ENCODE measurements at regions not wholly inside any gene's neighbourhood (a gene's known extent, or its start where the extent isn't known, plus 50 kb on each side); places are given as distances from the start of the nearest gene placed in this dataset.
"Not testable (repeated sequence)": the region's sequence is repeated elsewhere in the genome, so short reads cannot be mapped to it uniquely, and the experiment has no call there.

GRCh38 chr1:29798699-29799566 lies 562.6 kb downstream of the PTPRU start:
- DNase-seq = no peak

DNA sequence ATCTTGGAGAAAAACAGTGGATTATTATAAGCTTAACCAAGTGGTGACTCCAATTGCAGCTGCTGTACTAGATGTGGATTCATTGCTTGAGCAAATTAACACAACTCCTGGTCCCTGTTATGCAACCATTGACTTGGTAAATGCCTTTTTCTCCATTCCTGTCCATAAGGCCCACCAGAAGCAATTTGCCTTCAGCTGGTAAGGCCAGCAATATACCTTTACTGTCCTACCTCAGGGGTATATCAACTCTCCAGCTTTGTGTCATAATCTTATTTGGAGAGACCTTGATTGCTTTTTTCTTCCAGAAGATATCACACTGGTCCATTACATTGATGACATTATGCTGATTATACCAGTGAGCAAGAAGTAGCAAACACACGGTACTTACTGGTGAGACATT lies 560.8 kb downstream of the PTPRU start:
- DNase-seq = not testable (repeated sequence)

DNA sequence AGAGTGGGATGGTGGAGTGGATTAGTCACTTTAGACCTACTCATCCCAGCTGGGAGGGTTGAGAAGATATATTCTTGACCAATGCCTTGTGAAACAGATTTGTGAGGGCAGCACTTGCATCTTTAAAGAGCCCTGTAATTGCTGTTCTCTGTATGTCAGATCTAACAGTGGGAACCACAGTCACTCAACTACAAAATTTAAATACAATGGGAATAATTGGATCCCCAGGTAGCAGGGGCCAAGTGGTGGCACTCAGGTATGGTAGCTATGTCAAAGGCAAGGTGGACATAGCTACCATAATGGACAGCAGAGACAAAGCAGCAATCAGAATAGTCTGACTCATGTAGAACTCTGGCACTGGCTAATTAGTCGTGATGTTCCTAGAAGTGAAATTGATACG lies 559.6 kb downstream of the PTPRU start:
- DNase-seq = not testable (repeated sequence)

GRCh38 chr1:29793653-29794348 lies 557.5 kb downstream of the PTPRU start:
- no peak for DNase-seq

DNA sequence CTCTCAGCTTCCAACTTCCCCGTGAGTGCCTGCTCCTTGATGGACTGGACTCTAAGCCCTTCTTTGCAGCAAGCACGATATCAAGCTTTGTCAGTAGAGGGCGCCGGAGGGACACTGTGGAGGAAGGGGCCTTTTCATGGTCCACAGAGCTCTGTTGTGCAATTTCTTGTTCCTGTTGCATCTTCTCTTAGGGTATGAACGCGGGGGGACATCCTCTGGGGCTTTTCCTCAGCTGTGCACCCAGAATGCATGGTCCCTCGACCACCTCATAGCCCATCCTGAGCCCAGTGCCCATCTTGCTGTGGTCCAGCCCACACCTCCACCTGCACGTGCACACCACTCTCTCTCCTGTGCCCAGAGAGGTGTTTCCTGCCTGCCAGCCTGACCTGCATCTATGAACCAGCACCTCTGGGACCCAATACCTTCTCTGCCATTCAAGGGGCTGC lies 556.8 kb downstream of the PTPRU start:
- peak; percentile 80 to 87 for DNase-seq

DNA sequence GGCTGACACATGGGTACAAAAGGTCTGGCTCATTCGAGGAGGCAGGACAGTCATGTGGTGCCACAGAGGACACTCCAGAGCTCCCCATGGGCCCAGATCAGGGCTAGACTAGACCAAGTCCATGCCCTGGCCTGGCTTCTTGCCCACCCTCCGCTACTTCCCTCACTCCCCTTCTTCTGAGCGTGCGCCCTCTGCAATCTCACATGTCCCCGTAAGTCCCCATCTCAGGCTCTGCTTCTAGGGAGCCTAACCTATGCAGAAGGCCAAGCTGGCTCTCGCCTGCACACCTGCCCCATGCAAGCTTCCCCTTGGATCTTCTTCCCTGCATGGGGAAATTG lies 553.6 kb downstream of the PTPRU start:
- no peak for DNase-seq

GRCh38 chr1:29789221-29789909 lies 553.0 kb downstream of the PTPRU start:
- no peak for DNase-seq

DNA sequence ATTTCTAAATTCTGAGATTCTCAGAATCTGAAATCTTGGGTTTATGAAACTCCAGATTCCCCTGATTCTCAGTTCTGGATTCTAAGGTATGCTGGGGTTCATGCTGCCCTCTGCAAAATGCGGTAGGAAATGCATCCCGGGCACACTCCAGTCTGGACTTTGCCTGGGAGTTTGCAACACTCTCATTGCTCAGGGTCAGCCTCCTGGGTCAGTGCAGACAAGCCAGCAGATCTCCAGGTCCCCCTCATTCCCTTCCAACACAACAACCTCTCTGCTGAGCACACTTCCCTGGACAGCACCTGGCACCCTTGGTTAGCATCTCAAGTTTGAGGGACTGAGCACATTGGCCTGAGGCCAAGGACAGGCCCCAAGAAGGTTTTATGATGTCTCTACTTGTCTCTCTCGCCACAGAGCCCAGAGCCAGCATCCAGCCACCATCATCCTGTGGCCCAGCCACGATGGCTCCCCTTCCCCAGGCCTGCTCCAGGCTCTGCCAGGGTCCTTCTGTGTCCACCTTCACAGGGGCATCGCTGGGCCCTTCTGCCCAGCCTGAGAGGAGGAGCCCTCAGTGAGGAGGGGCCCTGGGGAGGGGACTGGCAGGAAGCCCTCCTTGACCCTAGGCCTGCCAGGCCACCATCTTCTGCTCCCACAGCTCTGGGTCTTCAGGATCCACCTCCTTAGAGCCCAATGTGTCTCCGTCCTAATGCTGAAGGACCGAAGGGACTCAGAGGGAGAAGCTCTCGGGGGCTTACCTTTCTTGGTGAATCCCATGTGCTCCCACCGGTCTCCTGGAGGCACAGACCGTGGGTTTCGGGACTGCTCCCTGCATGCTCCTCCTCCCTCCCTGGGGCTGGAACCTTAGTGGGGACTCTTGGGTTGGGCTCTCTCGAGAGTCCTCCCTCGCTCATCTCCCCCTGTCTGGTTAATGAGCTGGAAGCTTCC lies 550.7 kb downstream of the PTPRU start:
- DNase-seq = no peak

DNA sequence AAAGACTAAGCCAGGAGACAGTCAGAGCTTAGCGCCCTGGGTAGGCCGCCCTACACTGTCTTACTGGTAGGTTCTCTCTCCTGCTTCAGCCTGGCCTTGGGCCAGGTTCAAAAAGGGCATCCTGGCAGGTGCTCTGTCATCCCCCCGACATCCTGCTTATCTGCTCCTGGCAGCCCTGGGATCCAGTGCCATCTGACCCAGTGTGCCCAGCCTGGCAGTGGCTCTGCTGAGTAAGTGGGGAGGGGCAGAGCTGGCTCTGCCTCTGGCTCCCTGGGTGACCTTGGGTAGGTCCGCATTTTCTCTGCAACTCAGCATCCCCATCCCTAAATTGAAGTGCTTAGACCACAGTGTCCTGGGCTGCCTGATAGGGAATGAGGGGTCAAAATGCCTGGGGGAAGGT lies 549.9 kb downstream of the PTPRU start:
- no peak for DNase-seq

DNA sequence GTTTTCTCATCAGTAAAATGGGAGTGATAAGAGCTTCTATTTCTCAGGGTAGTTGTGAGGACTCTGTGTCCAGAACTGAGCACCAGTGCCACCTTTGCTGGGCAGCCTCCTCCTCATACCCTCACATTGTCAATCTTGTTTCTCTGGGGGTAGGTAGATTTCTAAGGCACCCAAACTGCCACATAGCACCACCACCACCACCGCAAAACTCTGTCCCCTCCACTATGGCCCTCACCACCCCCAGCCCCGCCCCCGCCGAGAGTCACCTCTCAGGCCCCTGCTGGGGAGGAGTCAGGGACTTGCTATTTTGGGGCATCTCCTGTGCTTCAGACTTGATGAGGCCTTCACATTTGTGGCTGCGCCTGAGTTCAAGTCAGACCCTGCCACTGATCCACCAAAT lies 549.2 kb downstream of the PTPRU start:
- DNase-seq = no peak

- no peak for DNase-seq
These were observed 548.8 kb downstream of the PTPRU start for GRCh38 chr1:29785137-29785527.

GRCh38 chr1:29784276-29785136 lies 548.2 kb downstream of the PTPRU start:
- DNase-seq = no peak

GRCh38 chr1:29783508-29784275 lies 547.4 kb downstream of the PTPRU start:
- no peak for DNase-seq

DNA sequence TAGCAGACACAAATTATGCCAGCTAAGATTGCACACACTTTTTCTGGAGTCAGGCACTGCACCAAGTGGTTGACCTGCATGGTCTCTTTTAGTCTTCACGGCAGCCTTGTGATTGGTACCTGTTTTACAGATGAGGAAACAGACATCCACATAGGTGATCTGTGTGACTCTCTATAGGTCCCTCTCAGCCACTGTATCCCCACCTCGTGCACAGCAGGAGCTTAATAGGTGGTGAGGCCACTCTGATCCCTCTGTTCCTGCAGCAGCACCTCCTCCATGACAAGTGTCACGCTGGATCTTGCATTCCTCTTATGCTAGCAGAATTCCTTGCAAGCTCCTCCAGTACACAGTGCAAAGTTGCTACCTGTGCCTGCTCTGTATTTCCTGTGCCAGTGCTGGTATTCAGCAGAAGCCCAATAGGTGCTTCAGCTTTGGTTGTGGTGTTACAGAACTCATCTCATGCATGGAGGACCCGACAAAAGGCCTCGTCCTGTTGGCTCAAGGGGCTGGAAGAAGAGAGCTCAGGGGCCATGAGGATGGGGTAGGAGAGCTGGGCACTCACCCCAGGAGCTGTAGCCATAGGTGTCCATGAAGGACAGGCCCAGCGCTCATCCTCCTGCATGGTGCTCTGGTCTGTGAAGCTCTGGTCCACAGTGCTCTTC lies 546.7 kb downstream of the PTPRU start:
- no peak for DNase-seq

GRCh38 chr1:29779146-29779545 lies 542.8 kb downstream of the PTPRU start:
- DNase-seq = no peak

- DNase-seq = no peak
These were observed 541.2 kb downstream of the PTPRU start for GRCh38 chr1:29777522-29777921.

DNA sequence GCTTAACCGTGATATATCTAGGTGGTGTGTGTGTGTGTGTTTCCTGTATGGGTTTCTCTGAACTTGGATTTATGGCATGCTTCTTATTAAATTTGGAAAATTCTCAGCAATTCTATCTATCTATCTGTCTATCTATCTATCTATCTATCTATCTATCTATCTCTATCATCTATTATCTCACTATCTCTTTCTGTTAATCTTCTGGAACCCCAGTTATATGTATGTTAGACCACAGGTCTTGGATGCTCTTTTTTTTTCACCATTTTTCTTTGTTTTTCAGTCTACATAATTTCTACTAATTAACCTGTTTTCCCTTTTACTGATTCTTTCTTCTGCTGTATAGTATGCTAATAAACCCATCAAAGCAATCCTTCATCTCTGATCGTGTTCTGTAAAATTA lies 538.0 kb downstream of the PTPRU start:
- DNase-seq = no peak

- no peak for DNase-seq
These were observed 536.3 kb downstream of the PTPRU start for GRCh38 chr1:29772584-29773100.

DNA sequence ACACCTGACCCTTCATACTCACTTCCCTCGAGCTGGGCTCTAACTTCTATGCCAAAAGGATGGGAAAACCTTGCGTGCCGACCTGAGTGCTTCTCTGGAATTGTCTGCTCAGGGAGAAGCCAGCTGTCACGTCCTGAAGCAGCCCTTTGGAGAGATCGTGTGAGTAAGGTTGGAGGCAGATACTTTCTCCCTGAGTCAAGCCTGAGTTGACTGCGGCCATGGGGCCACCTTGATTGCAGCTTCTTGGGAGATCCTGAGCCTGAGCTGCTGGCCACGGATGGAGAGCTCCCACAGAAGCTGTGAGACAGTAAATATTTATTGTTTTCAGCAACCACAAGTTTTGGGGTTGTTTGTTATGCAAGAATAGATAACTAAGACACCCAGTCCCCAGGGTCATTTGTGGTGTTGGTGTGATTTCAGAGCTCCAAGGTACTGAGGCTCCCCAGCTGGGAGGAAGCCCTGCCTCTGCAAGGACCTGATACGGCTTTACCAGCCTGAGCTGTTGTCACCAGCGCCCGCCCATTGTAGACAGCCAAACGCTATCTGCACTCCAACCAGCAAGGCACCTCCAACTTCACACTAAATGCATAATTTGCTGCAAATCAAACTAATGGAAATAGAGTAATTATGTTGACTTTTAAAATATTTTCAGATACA lies 531.6 kb downstream of the PTPRU start:
- DNase-seq = no peak
